ENCODE measurements at regions not wholly inside any gene's neighbourhood (a gene's known extent, or its start where the extent isn't known, plus 50 kb on each side); places are given as distances from the start of the nearest gene placed in this dataset.
"Not testable (repeated sequence)": the region's sequence is repeated elsewhere in the genome, so short reads cannot be mapped to it uniquely, and the experiment has no call there.

DNA sequence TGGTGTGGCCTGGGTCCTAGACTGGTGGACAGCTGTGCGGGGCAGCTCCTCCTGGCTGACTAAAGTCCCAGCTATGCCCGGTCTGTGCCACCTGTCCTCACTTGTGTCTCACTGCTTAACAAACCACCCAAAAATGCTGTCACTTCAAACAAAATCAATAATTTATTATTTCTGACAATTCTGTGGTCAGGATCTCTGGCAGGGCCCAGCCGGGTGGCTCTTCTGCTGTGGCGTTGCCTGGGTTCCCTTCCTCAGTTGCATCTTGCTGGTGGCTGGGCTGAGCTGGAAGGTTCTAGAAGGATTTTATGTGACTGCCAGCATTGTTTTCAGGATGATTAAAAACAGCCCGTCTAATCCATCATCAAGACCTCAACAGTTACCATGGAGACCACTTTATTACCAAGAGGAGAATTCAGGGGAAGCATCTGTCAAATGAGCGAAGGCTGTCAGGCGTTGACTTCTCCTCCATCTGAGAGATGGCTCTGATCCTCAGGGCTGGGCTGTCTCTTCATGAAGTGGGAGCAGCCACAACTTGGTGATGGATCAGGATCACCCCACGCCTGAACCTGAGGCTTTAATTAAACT is 280.6 kb upstream of the SFSWAP start:
- H3K4me3 ChIP-seq (ENCODE audit: low read depth, low read length), result no peak overlapping the region

DNA sequence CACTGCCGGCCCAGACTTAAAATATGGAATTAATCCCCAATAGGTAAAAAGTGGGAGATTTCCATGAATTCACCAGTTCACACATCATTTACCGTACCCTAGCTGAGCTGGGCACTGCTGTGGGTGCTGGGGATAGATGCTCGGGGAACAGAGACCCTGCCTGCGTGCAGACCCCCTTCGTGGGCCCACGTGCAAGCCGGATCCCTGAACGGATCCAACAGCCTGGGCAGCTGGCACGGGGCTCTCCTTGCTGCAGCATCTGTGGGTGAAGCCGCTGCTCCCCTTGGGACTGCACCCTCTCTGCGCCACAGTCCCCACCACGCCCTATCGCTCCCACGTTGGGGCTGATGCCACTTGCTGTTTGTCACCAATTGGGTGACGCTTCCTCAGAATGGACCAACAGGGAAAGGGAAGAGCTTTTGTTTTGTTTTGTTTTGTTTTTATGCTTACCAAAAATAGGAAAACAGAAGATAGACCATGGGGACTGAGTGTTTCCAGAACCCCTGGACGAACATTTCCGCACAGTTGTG is 279.7 kb upstream of the SFSWAP start:
- not testable (repeated sequence) for H3K4me3 ChIP-seq (ENCODE audit: low read depth, low read length)

GRCh38 chr12:131432532-131433260 is 278.2 kb upstream of the SFSWAP start:
- H3K4me3 ChIP-seq (ENCODE audit: low read depth, low read length), result no peak overlapping the region

DNA sequence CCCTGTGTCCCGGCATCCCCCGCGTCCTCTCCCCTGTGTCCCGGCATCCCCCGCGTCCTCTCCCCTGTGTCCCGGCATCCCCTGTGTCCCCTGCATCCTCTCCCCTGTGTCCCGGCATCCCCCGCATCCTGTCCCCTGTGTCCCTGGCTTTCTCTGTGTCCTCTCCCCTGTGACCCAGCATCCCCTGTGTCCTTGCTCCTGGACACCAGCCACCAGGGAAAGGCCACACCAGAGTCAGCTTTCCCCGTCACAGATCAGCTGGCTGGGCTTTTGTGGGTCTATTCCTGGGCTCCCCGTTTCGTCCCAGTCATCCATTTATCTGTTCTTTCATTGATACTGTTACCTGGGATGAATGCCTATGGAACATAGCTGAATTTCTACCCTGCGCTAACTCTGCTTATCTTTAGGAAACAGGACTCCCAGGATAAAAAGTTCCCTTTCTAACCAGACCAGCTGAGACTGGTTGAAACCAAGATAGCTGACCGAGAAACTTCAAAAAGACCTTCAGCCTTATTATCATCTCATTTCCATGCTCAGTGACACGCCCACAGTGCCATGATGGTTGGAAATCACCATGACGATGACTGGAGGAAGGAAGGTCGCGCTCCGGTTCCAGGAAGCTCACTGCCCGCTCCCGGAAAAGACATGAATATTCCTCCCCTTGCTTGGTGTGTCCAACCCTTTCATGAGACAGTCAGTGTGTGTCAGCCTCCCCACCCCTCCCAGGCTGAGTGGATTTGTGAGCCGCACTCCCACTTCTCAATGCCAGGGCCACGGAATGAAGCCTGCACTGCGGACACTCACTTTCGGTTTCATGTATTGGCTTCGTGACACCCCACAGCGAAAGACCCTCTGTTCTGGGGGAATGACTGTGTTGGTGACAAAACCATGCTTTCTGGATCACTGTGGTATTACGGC is 276.4 kb upstream of the SFSWAP start:
- H3K4me3 ChIP-seq (ENCODE audit: low read depth, low read length), result no peak overlapping the region

GRCh38 chr12:131436922-131437705 is 273.8 kb upstream of the SFSWAP start:
- no peak overlapping the region for H3K4me3 ChIP-seq (ENCODE audit: low read depth, low read length)

- H3K4me3 ChIP-seq (ENCODE audit: low read depth, low read length), result no peak overlapping the region
These were observed 273.0 kb upstream of the SFSWAP start for GRCh38 chr12:131437706-131438492.

- H3K4me3 ChIP-seq (ENCODE audit: low read depth, low read length), result not testable (repeated sequence)
These were observed 272.4 kb upstream of the SFSWAP start for GRCh38 chr12:131438493-131438835.

GRCh38 chr12:131438881-131439280 is 272.0 kb upstream of the SFSWAP start:
- no peak overlapping the region for H3K4me3 ChIP-seq (ENCODE audit: low read depth, low read length)

- not testable (repeated sequence) for H3K4me3 ChIP-seq (ENCODE audit: low read depth, low read length)
These were observed 271.1 kb upstream of the SFSWAP start for GRCh38 chr12:131439752-131440151.

DNA sequence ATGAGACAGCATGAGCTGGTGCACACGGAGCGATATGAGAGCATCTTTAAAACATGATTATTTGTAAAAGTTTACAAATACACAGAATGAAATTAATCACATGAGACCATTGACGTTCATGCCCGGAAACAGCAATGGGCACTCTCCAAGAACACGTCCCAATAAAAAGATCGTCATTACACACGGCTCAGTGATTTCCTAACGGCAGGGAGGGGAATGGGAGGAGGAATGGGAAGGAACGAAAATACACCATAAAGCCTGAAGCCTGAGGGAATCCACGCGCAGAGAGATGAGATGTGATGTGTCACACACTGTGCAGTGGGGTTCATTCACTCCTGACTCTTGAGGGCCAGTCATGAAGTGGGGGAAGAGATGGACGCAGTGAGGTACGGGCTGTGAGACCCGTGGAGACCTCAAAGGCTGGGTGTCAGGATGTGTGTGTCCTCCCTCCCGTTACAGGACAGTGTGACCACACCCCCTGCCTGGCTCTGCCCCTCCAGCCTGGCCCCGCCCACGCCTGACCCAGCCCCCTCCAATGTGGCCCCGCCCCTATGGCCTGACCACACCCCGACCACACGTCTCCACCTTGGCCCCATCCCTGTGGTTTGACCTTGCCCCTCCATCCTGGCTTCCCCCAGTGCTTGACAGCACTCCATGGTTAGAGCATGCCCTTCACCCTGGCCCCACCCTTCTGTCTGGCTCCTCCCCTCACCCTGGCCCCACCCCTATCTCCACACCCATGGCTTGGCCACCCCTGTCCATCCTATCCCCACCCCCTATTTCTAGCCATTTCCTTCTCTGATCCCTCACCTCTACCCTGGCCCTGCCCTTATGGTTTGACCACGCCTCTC is 270.5 kb upstream of the SFSWAP start:
- H3K4me3 ChIP-seq (ENCODE audit: low read depth, low read length), result not testable (repeated sequence)

- no peak overlapping the region for H3K4me3 ChIP-seq (ENCODE audit: low read depth, low read length)
These were observed 269.9 kb upstream of the SFSWAP start for GRCh38 chr12:131441060-131441396.

GRCh38 chr12:131441638-131442336 is 269.1 kb upstream of the SFSWAP start:
- H3K4me3 ChIP-seq (ENCODE audit: low read depth, low read length), result no peak overlapping the region

DNA sequence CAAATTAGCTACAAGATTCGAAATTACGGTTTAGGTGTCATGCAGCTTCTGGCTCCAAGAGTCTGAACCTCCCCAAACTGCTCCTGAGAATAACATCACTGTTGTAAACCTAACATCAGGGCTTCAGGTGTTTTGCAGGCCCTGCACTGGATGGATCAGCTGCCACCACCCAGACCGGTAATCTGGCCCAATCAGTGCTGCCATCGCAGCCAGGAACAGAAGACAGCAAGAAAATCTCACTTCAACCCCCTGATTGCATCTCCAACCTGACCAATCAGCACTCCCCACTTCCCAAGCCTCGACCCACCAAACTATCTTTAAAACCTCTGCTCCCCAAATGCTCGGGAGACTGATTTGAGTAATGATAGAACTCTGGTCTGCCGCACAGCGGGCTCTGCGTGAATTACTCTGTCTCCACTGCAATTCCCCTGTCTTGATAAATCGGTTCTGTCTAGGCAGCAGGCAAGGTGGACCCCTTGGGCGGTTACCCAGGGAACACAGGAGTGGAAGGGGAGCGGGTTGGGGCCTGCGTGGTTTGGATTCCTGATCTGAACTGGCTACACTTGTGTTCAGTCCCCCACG is 268.5 kb upstream of the SFSWAP start:
- no peak overlapping the region for H3K4me3 ChIP-seq (ENCODE audit: low read depth, low read length)

DNA sequence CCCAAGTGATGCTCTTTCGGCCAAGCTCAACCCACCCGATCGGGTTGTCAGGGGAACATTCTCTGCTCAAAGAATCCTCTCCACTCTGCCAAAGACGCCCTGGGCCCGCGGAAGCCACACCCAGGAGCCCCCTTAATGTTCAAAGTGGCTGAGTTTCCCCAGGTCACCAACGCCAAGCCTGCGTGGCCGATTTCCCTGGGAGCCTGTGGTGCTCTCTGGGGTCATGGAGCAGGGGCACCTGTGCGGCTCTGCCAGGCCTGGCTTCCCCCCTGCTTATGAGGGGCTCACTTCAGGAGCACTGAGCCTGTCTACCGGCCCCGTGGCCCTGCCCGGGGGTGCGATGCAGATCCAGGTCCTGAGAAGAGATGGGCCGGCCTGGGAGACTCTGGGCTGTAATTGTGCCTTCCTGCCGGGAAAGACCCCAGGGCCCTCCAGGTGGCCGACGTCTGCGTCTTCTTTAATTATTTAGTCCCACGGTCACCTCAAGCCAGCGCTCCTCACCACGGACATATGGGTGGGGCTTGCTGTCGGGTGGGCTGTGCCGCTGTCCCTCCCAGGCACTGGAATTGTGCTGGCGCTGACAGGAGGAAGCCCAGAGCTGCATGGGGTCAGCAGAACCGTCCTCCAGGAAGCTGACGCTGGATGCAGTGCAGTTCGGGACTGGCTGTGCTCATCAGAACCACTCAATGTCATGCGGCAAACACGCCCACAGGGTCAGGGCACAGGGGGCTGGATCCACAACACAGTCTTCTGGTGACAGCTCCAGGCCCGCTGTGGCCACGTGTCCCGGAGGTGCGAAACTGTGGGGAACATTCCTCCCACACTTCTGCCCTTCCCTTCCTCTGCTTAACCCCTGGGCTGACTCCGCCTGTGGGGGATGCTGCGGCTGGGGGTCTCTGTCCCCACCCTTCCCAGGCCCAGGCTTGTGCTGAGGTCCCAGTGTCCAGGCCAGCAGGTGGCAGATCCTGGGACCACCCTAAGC is 267.6 kb upstream of the SFSWAP start:
- H3K4me3 ChIP-seq (ENCODE audit: low read depth, low read length), result no peak overlapping the region

DNA sequence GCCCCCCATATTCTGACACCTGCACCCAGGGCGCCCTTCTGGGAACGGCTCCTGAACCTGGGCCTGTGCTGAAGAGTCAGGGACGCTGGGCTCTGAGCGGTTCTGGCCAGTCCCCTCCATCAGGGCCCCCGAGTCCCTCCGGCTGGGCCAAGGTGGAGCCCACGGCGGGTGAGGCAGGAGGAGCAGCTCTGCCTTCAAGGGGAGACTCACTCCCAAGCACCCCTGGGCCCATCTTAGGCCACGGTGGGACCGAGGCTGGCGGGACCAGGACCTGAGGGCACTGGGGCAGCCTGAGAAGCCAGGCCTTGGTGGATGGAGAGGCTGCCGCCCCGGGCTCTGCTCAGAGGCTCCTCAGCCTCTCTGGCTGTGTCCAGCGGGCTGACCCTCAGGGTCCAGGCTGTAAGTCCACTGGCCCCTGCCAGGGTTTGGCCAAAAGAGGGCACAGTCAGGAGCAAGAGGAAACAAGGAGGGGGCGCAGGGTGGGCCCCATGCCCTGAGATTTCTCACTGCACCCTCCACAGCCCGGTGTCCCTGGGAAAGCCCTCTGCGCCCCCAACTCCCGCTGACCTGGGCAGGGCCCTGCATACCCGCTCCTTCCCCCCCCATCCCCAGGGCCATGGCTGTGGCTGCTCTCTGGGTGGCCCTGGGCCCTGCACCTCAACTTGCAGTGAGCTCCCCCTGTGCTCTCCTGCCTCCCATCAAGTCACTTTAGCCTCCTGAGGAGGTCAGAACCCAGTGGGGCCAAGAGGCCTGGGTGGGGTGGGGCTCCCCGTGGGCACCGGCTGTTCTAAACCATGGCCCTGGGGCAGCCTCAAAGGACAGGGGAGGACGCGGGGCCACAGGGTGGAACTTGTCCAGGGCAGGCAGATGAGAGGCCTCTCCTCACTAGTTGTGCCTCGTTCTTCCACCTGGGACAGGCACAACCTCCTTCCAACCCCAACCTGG is 266.4 kb upstream of the SFSWAP start:
- no peak overlapping the region for H3K4me3 ChIP-seq (ENCODE audit: low read depth, low read length)

GRCh38 chr12:131445184-131445774 is 265.6 kb upstream of the SFSWAP start:
- no peak overlapping the region for H3K4me3 ChIP-seq (ENCODE audit: low read depth, low read length)

Measured in iPS-11a (cell line).